Activated CD8-positive, alpha-beta memory T cell treated with anti-CD3 and anti-CD28 coated beads for 1 hour (primary cell): ENCODE measurements at regions not wholly inside any gene's neighbourhood (a gene's known extent, or its start where the extent isn't known, plus 50 kb on each side); places are given as distances from the start of the nearest gene placed in this dataset.

Experiments
- DNase-seq, 2 donors: peaks; one replicate each; pipeline ENCODE4 v3.0.0-alpha.2; 2020; ENCODE audit warnings: low read depth in 1 of 2; ENCODE audit errors: extremely low read depth in 1 of 2

GRCh38 chr6:105600336-105601260 lies 197.7 kb upstream of the PREP start:
- DNase-seq: no peak

- DNase-seq: no peak
Measured at GRCh38 chr6:105598264-105598663, 195.4 kb upstream of the PREP start.

GRCh38 chr6:105596284-105596755 lies 193.4 kb upstream of the PREP start:
- DNase-seq: no peak

- no peak for DNase-seq
Measured at GRCh38 chr6:105595829-105596228, 192.9 kb upstream of the PREP start.

- DNase-seq: no peak
Measured at GRCh38 chr6:105594821-105595220, 191.9 kb upstream of the PREP start.

- DNase-seq: no peak
Measured at GRCh38 chr6:105593805-105594671, 191.2 kb upstream of the PREP start.

GRCh38 chr6:105593056-105593690 lies 190.3 kb upstream of the PREP start:
- no peak for DNase-seq

GRCh38 chr6:105592329-105592728 lies 189.4 kb upstream of the PREP start:
- no peak for DNase-seq

GRCh38 chr6:105591053-105591452 lies 188.2 kb upstream of the PREP start:
- no peak for DNase-seq

GRCh38 chr6:105588123-105588710 lies 185.3 kb upstream of the PREP start:
- no peak for DNase-seq

GRCh38 chr6:105587349-105588122 lies 184.7 kb upstream of the PREP start:
- DNase-seq: no peak

GRCh38 chr6:105578179-105578707 lies 175.4 kb upstream of the PREP start:
- no peak for DNase-seq

- DNase-seq: no peak
Measured at GRCh38 chr6:105573556-105573955, 170.7 kb upstream of the PREP start.

- no peak for DNase-seq
Measured at GRCh38 chr6:105573138-105573537, 170.3 kb upstream of the PREP start.

GRCh38 chr6:105570416-105570815 lies 167.5 kb upstream of the PREP start:
- no peak for DNase-seq

- no peak for DNase-seq
Measured at GRCh38 chr6:105569706-105570105, 166.8 kb upstream of the PREP start.

- no peak for DNase-seq
Measured at GRCh38 chr6:105568751-105569150, 165.9 kb upstream of the PREP start.

GRCh38 chr6:105568142-105568541 lies 165.3 kb upstream of the PREP start:
- no peak for DNase-seq

- DNase-seq: no peak
Measured at GRCh38 chr6:105567140-105567539, 164.3 kb upstream of the PREP start.

- no peak for DNase-seq
Measured at GRCh38 chr6:105566503-105566902, 163.6 kb upstream of the PREP start.
